Stimulated activated memory B cell treated with anti-CD40 and anti-IgM and Interleukin-4, amounts not matched to agents 10 μg/mL and 1 μg/mL and 100 μg/mL, for 72 hours (primary cell): ENCODE measurements at regions not wholly inside any gene's neighbourhood (a gene's known extent, or its start where the extent isn't known, plus 50 kb on each side); places are given as distances from the start of the nearest gene placed in this dataset.

Experiments used
- ATAC-seq: fragments of 150-1000 bp; cut with Tn5 transposase; 2 replicates; pipeline ENCODE4 v1.10.0; 2021
- H3K27ac Mint-ChIP-seq: one replicate; pipeline ENCODE4 v1.8.0; 2022; ENCODE audit warnings: mild to moderate bottlenecking, mixed read lengths
- H3K27me3 Mint-ChIP-seq: one replicate; pipeline ENCODE4 v1.8.0; 2022; ENCODE audit warnings: mixed read lengths
- H3K36me3 Mint-ChIP-seq: one replicate; pipeline ENCODE4 v1.8.0; 2022; ENCODE audit warnings: mixed read lengths
- H3K4me1 Mint-ChIP-seq: one replicate; pipeline ENCODE4 v1.8.0; 2022; ENCODE audit warnings: mixed read lengths
- H3K4me3 Mint-ChIP-seq: one replicate; pipeline ENCODE4 v1.8.0; 2022; ENCODE audit warnings: mild to moderate bottlenecking, moderate library complexity, mixed read lengths
- H3K9me3 Mint-ChIP-seq: one replicate; pipeline ENCODE4 v1.8.0; 2022; ENCODE audit warnings: mixed read lengths

DNA sequence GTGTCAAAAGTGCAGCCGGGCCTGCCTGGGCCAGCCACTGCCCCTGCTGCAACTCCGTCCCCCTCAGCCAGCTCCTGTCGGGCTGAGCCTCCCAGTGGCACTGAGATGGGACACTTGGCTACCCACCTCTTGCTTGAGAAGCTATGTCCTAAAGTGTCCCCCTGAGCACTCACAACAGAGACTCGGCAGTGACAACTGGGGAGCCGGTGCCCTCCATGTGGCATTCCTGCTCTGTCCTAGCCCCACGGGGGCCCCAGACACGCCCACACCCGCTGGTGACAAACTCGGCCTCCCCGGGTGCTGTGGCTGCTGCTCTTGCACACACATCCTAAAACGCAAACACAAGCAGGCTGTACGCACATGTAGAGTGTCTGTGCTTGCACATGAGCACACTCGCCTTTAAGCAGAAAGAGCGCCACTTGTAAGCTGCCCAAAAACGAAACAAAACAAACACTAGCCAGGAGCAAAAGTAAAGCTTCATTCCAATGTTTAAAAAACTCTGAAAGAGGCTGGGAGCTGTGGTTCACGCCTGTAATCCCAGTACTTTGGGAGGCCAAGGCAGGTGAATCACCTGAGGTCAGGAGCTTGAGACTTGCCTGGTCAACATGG lies 253.9 kb downstream of the RBFOX3 start:
- no peaks in the 10 kb centered on the region for H3K36me3 Mint-ChIP-seq
- no peak overlapping the region for H3K27ac Mint-ChIP-seq
- no peaks in the 10 kb centered on the region for H3K4me1 Mint-ChIP-seq
- peaks cover 59% of the 10 kb centered on the region for H3K27me3 Mint-ChIP-seq
- no peak overlapping the region for H3K4me3 Mint-ChIP-seq
- H3K9me3 Mint-ChIP-seq: peaks cover 4% of the 10 kb centered on the region
- ATAC-seq: no peak

DNA sequence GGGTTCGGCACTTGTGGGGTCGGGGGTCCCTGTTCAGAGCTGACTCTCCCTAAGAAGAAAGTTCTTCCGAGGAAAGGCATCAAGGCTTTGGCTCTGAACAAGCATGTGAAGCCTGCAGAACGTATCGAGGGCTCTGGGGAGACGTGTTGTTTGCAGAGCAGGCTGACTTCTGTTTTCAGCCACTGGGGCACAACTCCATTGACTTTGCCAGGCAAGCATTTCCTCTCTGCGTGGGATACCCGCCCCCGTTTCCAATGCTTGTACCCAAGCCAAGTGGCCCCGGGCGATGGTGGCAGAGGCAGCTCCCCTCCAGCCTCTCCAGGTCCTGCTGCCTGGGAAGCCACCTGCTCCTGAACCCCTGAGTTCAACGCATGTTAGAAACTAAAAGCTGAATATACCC lies 255.7 kb downstream of the RBFOX3 start:
- Mint-ChIP-seq H3K4me1 (no peaks in the 10 kb centered on the region), H3K36me3 (no peaks in the 10 kb centered on the region), H3K27ac (peak overlapping the region; percentile 27), H3K4me3 (no peak overlapping the region), H3K9me3 (peaks cover 4% of the 10 kb centered on the region), H3K27me3 (peaks cover 45% of the 10 kb centered on the region)
- no peak for ATAC-seq

- Mint-ChIP-seq H3K4me1 (peaks cover 3% of the 10 kb centered on the region), H3K27ac (no peak overlapping the region), H3K9me3 (peaks cover 4% of the 10 kb centered on the region), H3K27me3 (peaks cover 44% of the 10 kb centered on the region), H3K36me3 (no peaks in the 10 kb centered on the region), H3K4me3 (no peak overlapping the region)
- no peak for ATAC-seq
Measured at GRCh38 chr17:79354173-79354820, 256.6 kb downstream of the RBFOX3 start.

DNA sequence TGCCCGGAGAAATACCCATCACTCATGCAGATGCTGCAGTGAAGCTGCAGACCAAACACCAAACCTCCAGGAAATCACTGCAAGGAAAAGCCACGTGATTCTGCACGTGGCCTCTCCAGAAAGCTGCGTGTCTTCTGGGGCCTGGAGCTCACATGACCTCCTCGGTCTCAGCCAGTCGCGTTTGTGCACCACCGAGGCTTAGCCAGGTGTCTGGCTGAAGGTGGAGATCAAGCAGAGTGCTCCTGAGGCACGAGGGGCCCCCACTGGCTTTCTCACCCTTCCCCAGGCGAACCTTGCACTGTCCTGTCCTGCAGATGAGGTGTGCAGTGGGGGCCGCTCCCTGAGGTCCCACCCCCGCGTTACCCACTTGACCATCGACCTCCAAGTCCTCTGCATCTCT lies 257.3 kb downstream of the RBFOX3 start:
- Mint-ChIP-seq H3K27ac (no peak overlapping the region), H3K4me3 (no peak overlapping the region), H3K4me1 (peaks cover 9% of the 10 kb centered on the region), H3K36me3 (no peaks in the 10 kb centered on the region), H3K27me3 (peaks cover 43% of the 10 kb centered on the region), H3K9me3 (peaks cover 4% of the 10 kb centered on the region)
- ATAC-seq: no peak

GRCh38 chr17:79353016-79353415 lies 257.8 kb downstream of the RBFOX3 start:
- ATAC-seq: no peak
- Mint-ChIP-seq H3K27ac (no peak overlapping the region), H3K36me3 (no peaks in the 10 kb centered on the region), H3K4me1 (peaks cover 9% of the 10 kb centered on the region), H3K27me3 (peaks cover 38% of the 10 kb centered on the region), H3K4me3 (no peak overlapping the region), H3K9me3 (peaks cover 4% of the 10 kb centered on the region)

GRCh38 chr17:79350533-79350932 lies 260.3 kb downstream of the RBFOX3 start:
- Mint-ChIP-seq H3K27ac (no peak overlapping the region), H3K9me3 (peaks cover 4% of the 10 kb centered on the region), H3K36me3 (peaks cover 2% of the 10 kb centered on the region), H3K4me1 (peaks cover 16% of the 10 kb centered on the region), H3K27me3 (peaks cover 21% of the 10 kb centered on the region), H3K4me3 (no peak overlapping the region)
- no peak for ATAC-seq

DNA sequence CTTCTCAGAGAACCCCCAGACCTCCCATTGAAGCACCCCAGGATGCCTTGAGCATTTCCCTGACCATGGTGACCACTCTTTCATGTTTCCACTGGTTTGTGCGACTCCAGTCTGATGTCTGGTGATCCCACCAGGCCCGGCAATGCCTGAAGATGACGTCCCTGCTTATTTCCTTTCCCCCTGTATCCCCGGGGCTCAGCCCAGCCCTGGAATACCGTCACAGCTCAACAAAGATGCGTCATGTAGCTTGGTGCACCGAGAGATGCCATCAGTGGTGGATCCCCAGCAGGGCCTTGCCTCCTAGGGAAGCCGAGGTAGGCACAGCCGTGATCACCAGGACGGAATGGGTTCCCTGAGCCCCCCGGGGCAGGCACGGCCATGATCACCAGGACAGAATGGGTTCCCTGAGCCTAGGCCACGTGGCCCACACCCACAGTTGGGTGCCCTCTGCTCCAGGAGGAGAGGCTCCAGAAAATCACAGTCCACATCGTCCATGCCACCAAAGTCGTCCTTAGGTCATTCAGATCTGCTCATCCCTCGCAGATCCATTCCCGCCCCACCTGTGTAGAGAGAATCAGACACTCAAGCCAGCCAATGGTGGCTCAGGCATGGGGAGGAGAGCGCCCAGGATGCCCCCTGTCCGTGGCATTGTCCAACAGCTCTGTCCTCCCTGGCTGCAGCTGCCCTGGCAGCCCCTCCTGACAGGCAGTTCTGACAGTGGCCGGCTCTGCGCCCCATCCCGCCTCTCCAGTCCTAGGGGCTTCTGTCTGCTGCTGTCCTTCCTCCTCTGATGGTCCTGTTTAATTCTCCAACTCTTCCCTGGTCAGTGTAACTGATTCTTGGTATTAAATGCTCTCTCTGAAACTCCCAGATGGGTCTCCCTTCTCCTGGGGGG lies 261.1 kb downstream of the RBFOX3 start:
- Mint-ChIP-seq H3K9me3 (peaks cover 12% of the 10 kb centered on the region), H3K4me3 (no peak overlapping the region), H3K36me3 (peaks cover 10% of the 10 kb centered on the region), H3K27me3 (peaks cover 14% of the 10 kb centered on the region), H3K27ac (no peak overlapping the region), H3K4me1 (peaks cover 16% of the 10 kb centered on the region)
- ATAC-seq: no peak

DNA sequence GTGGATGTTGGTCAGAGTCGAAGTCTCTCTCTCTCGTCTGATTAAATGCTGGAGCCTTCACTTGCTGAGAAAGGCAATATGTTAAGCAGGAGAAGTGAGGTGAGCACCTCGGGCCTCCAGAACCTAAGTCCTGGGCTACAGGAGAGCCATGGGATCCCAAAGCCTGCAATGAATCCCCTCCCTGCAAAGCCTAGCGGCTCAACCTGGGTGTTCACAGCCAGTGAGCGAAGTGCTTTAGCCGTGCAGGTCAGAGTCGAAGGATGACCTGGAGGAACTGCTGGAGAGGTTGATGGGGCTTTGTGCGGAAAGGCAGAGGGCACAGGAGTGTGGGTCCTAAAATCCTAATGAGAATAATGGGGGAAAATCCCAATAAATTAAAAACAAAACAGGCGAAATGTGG lies 267.8 kb downstream of the ENGASE start:
- Mint-ChIP-seq H3K27me3 (no peaks in the 10 kb centered on the region), H3K4me3 (no peak overlapping the region), H3K36me3 (peaks cover 11% of the 10 kb centered on the region), H3K27ac (peak overlapping the region; percentile 90), H3K4me1 (peaks cover 47% of the 10 kb centered on the region), H3K9me3 (peaks cover 10% of the 10 kb centered on the region)
- no peak for ATAC-seq

GRCh38 chr17:79341816-79342215 lies 267.2 kb downstream of the ENGASE start:
- peaks cover 44% of the 10 kb centered on the region for H3K4me1 Mint-ChIP-seq
- H3K27ac Mint-ChIP-seq: peak overlapping the region; percentile 90

GRCh38 chr17:79341222-79341780 lies 266.7 kb downstream of the ENGASE start:
- peak overlapping the region; percentile 90 for H3K27ac Mint-ChIP-seq
- H3K27me3 Mint-ChIP-seq: no peaks in the 10 kb centered on the region
- ATAC-seq: peak; percentile 71
- H3K9me3 Mint-ChIP-seq: peaks cover 10% of the 10 kb centered on the region
- peak overlapping the region; percentile 87 for H3K4me3 Mint-ChIP-seq
- H3K36me3 Mint-ChIP-seq: peaks cover 11% of the 10 kb centered on the region
- peaks cover 44% of the 10 kb centered on the region for H3K4me1 Mint-ChIP-seq

More at GRCh38 chr17:79341816-79342215, 267.2 kb downstream of the ENGASE start:
- Mint-ChIP-seq H3K4me3 (no peak overlapping the region), H3K36me3 (peaks cover 11% of the 10 kb centered on the region), H3K9me3 (peaks cover 10% of the 10 kb centered on the region), H3K27me3 (no peaks in the 10 kb centered on the region)
- no peak for ATAC-seq

DNA sequence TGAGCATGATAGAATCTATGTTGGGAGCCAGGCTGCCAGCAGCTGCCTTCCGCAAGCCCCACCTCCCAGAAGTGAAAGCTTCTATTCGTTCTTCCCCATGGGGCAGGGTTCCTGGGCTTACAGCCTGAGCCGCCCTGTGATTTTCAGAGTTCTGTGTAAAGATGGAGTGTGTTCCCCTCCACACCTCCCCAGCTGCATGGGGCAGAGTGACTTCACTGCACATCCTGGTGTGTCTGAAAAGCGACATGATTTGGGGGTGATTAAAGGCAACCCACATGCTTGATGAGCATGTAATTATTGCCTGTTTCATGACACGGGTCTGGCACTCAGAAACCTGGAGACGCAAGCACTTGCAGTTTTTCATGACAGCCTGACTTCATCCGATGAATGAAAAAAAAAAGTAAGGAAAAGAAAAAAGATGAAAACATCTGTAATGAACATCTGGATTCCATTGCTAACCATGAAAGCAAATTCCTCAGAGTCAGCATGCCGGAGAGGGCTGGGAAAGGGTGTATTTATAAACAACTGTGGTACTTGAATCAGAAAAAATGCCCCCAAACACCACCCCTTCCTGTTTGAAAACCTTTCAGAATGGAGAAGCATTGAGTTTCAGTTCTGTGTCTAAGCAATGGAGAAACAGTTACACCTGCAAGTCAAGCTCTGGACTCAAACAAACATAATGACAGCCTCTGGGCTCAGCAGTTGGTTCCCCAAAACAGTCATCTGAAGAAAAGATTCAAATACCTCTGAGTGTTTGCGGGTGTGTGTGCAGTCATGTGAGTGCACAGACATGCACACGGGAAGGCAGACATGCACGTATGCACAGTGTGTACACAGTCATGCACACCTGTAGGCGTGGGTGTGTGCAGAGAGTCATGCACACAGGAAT lies 266.0 kb downstream of the ENGASE start:
- peak overlapping the region; percentile 90 for H3K27ac Mint-ChIP-seq
- H3K4me1 Mint-ChIP-seq: peaks cover 44% of the 10 kb centered on the region
- no peaks in the 10 kb centered on the region for H3K27me3 Mint-ChIP-seq
- H3K9me3 Mint-ChIP-seq: peaks cover 10% of the 10 kb centered on the region
- peak; percentile 95 for ATAC-seq
- H3K36me3 Mint-ChIP-seq: peaks cover 9% of the 10 kb centered on the region
- peak overlapping the region; percentile 87 for H3K4me3 Mint-ChIP-seq

DNA sequence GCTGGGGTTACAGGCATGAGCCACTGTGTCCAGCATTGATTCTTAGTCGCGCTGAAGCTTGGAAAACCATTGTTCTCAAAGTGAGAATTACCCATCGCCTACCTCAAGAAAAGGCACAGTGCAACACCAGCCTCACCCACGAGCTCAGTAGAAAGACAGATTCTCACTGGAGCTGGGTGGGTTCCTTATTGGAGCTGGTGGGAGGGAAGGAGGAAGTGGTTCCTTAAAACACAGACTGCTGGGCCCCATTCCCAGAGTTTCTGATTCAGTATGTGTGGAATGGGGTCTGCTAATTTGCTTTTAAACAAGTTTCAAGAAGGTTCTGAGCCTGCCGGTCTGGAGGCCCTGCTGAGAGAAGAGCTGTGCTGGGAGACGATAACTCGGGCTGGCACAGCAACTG lies 264.7 kb downstream of the ENGASE start:
- Mint-ChIP-seq H3K27me3 (peaks cover 1% of the 10 kb centered on the region), H3K4me1 (peaks cover 44% of the 10 kb centered on the region), H3K9me3 (no peaks in the 10 kb centered on the region), H3K4me3 (no peak overlapping the region), H3K36me3 (no peaks in the 10 kb centered on the region), H3K27ac (peak overlapping the region; percentile 90)
- no peak for ATAC-seq

- no peaks in the 10 kb centered on the region for H3K9me3 Mint-ChIP-seq
- H3K4me1 Mint-ChIP-seq: peaks cover 51% of the 10 kb centered on the region
- H3K36me3 Mint-ChIP-seq: no peaks in the 10 kb centered on the region
- peaks cover 8% of the 10 kb centered on the region for H3K27me3 Mint-ChIP-seq
- H3K27ac Mint-ChIP-seq: peak overlapping the region; percentile 90
- H3K4me3 Mint-ChIP-seq: no peak overlapping the region
- ATAC-seq: no peak
Measured at GRCh38 chr17:79338604-79339003, 264.0 kb downstream of the ENGASE start.

DNA sequence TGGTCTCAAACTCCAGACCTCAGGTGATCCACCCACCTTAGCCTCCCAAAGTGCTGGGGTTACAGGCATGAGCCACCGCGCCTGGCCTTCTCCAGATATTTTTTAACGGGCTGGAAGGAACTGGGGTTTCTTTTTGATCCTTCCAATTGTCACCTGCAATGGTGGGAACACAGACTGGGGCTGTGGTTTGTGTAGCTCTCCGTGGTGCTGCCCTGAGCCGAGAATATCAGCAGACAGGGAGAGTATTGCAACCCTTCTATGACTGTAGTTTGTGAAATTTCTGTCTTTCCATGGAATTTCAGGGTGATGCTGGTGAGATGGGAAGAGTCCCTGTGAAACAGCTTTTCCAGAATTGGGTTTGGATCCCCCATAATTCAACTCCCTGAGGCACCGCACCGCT lies 263.5 kb downstream of the ENGASE start:
- no peak for ATAC-seq
- Mint-ChIP-seq H3K9me3 (no peaks in the 10 kb centered on the region), H3K4me1 (peaks cover 48% of the 10 kb centered on the region), H3K27ac (peak overlapping the region; percentile 90), H3K27me3 (peaks cover 10% of the 10 kb centered on the region), H3K36me3 (no peaks in the 10 kb centered on the region), H3K4me3 (no peak overlapping the region)
